Transverse colon (tissue), 4 donors: ENCODE measurements at regions not wholly inside any gene's neighbourhood (a gene's known extent, or its start where the extent isn't known, plus 50 kb on each side); places are given as distances from the start of the nearest gene placed in this dataset.

Experiments used
- DNase-seq: peaks from one replicate; pipeline ENCODE4 v3.0.0-alpha.2; 2019
- H3K27ac ChIP-seq, 4 donors: fragments of 200-600 bp; sonication (generic); 2 replicates each; pipeline ENCODE4 v1.5.1; 2016 to 2018; ENCODE audit warnings: inconsistent platforms in 4 of 4
- H3K27me3 ChIP-seq: fragments of 200-600 bp; sonication (generic); 2 replicates; pipeline ENCODE4 v1.5.1; 2017; ENCODE audit warnings: inconsistent platforms
- H3K36me3 ChIP-seq, 4 donors: fragments of 200-600 bp; sonication (generic); 2 replicates each; pipeline ENCODE4 v1.5.1; 2017 to 2019; ENCODE audit warnings: inconsistent platforms in 4 of 4
- H3K4me1 ChIP-seq, 4 donors: fragments of 200-600 bp; sonication (generic); 2 replicates each; pipeline ENCODE4 v1.5.1; 2017 to 2020; ENCODE audit warnings: inconsistent platforms in 4 of 4
- H3K4me3 ChIP-seq, 4 donors: fragments of 200-600 bp; sonication (generic); 1 replicate in 1 of 4; 2 replicates in 3 of 4; pipeline versions ENCODE4 v1.5.1 to v1.6.1; 2017 to 2019; ENCODE audit warnings: inconsistent platforms in 4 of 4
- H3K9me3 ChIP-seq, 2 donors: fragments of 200-600 bp; sonication (generic); 2 replicates each; pipeline ENCODE4 v1.5.1; 2017 to 2019; ENCODE audit warnings: inconsistent platforms in 2 of 2
- EP300 ChIP-seq: sonication (generic); formaldehyde crosslinking; IDR thresholded peaks from one replicate; pipeline ENCODE4 v1.6.1; 2017; ENCODE audit warnings: antibody characterized with exemption, low read depth
- POLR2A ChIP-seq: fragments of 450-650 bp; IDR thresholded peaks from one replicate; pipeline ENCODE4 v1.6.1; 2016; ENCODE audit warnings: antibody characterized with exemption, mild to moderate bottlenecking, moderate library complexity
- POLR2AphosphoS5 ChIP-seq, 3 donors: sonication (generic); formaldehyde crosslinking; IDR thresholded peaks; one replicate each; pipeline ENCODE4 v1.6.1; 2016; ENCODE audit warnings: antibody characterized with exemption in 3 of 3
- WGBS, 2 donors: methylation state at CpG; one replicate each; pipeline ENCODE4 v1.1.5; 2018; ENCODE audit warnings: low coverage in 1 of 2; 5-methylcytosine and 5-hydroxymethylcytosine counted together
- in situ Hi-C, 4 donors: fragments of 200-750 bp; cut with MboI; loops; one replicate each; pipeline versions ENCODE4 v1.15.0 to v1.15.1; 2017; ENCODE audit warnings: low sequenced_read_pairs in 3 of 4, low pct_ligation_motif_present in 1 of 4, low pct_unique_long_range_greater_than_20kb in 1 of 4
- intact Hi-C: fragments of 100-400 bp; cut with DNase I; formaldehyde crosslinking; loops from one replicate; pipeline ENCODE4 v1.15.1; 2023; ENCODE audit warnings: low total_unique reads
- TF ChIP-seq, protein P1 (sequence below), 5 experiments: fragments of 200-600 bp in 3 of 5; fragments of 450-650 bp in 2 of 5; sonication (generic) in 3 of 5; IDR thresholded peaks; 1 replicate in 2 of 5; 2 replicates in 3 of 5; pipeline ENCODE4 v1.5.1; 2016 to 2017; ENCODE audit warnings: antibody characterized with exemption in 5 of 5, inconsistent platforms in 3 of 5, mild to moderate bottlenecking in 2 of 5, moderate library complexity in 1 of 5

DNA sequence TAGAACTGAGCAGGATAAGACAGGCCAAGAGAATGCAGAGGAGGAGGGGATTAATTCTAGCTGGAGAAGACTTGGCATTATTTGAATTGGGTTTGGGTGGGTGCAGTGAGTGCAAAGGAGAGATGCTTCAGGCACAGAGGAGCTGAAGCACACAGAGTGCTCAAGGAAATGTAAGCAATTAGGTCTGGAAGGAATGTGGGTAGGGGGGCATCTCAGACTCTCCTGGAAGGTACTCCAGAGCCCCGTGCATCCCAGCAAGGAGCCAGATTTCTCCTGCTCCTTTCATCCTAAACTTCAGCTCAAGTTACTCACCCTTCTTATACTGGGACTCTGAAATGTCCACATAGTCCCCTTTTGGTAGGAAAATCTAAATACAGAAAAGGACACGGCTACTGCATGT is 143.6 kb upstream of the PFN2 start:
- Histone ChIP-seq H3K36me3 (no peaks in the 10 kb centered on the region), H3K4me3 (no peak overlapping the region), H3K27me3 (no peaks in the 10 kb centered on the region), H3K4me1 (no peaks in the 10 kb centered on the region), H3K27ac (no peak overlapping the region), H3K9me3 (no peaks in the 10 kb centered on the region)
- in situ Hi-C loops (no loop called here), intact Hi-C loops (no loop called here)
- TF ChIP-seq EP300 = no peak
- no peak for TF ChIP-seq POLR2AphosphoS5 (IDR thresholded peaks at IDR 0.05)
- TF ChIP-seq POLR2A = no peak
- TF ChIP-seq, protein P1, sequence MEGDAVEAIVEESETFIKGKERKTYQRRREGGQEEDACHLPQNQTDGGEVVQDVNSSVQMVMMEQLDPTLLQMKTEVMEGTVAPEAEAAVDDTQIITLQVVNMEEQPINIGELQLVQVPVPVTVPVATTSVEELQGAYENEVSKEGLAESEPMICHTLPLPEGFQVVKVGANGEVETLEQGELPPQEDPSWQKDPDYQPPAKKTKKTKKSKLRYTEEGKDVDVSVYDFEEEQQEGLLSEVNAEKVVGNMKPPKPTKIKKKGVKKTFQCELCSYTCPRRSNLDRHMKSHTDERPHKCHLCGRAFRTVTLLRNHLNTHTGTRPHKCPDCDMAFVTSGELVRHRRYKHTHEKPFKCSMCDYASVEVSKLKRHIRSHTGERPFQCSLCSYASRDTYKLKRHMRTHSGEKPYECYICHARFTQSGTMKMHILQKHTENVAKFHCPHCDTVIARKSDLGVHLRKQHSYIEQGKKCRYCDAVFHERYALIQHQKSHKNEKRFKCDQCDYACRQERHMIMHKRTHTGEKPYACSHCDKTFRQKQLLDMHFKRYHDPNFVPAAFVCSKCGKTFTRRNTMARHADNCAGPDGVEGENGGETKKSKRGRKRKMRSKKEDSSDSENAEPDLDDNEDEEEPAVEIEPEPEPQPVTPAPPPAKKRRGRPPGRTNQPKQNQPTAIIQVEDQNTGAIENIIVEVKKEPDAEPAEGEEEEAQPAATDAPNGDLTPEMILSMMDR (IDR thresholded peaks at IDR 0.05) = no peak
- 68 to 74% methylated on average over 2 of the region's 2 CpGs for WGBS, 2 donors
- no peak for DNase-seq

DNA sequence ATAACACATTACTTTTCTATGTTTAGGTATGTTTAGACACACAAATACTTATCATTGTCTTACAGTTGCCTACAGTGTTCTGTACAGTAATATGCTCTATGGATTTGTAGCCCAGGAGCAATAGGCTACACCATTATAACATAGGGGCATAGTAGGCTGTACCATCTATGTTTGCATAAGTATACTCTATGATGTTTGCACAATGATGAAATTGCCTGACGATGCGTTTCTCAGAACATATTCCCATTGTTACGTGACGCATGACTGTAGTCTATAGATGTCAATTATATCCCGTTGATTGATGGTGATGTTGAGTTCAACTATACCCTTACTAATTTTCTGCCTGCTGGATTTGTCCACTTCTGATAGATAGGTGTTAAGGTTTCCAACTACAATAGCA is 139.4 kb upstream of the PFN2 start:
- H3K36me3 ChIP-seq = no peaks in the 10 kb centered on the region
- H3K27me3 ChIP-seq = no peaks in the 10 kb centered on the region
- no peak overlapping the region for H3K4me3 ChIP-seq
- TF ChIP-seq, protein P1 (IDR thresholded peaks at IDR 0.05) = no peak
- TF ChIP-seq POLR2AphosphoS5 (IDR thresholded peaks at IDR 0.05) = no peak
- no peak for TF ChIP-seq EP300
- no peak for TF ChIP-seq POLR2A
- intact Hi-C loops (no loop called here), in situ Hi-C loops (no loop called here)
- 48 to 74% methylated on average over 4 to 5 of the region's 5 CpGs for WGBS, 2 donors
- H3K4me1 ChIP-seq = no peaks in the 10 kb centered on the region
- no peak overlapping the region for H3K27ac ChIP-seq
- no peaks in the 10 kb centered on the region for H3K9me3 ChIP-seq
- no peak for DNase-seq

DNA sequence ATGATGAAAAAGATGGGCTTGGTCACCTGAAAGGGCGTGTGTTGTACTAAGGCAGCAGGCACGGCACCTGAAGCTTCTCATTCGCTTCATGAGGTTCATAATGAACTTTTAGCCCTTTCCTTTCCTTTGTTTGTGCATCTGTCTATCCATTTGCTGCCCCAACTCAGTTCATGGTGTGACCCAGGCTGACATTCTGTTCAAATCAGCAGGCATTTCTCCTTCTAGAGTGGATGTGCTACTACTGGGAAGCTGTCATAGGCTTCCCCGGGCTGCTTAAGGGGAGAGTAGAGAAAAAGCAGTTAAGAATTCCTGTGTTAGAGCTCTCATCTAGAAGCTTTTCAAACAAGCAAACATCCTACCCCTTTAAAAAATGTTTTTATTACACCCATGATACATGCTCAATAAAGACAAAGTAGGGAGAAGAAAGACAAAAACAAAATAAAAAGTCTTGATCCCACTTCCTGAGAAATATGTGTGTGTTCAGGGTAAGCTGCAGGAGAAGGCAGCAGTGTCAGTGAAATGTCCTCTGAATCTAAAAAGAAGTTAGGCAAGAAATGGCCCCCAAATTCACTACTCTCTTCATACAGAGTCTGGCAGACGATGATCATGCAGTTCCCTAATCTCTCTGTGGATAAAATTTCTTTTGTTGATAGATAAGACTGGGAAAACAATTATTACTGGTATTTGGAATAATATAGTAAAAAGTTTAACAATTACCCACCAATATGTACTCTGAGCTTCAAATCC is 136.9 kb upstream of the PFN2 start:
- no peak overlapping the region for H3K4me3 ChIP-seq
- TF ChIP-seq, protein P1 (IDR thresholded peaks at IDR 0.05) = no peak
- TF ChIP-seq POLR2A (no peak), POLR2AphosphoS5 (IDR thresholded peaks at IDR 0.05) (no peak), EP300 (no peak)
- H3K27ac ChIP-seq = no peak overlapping the region
- in situ Hi-C loops (no loop called here), intact Hi-C loops (no loop called here)
- DNase-seq = no peak
- H3K9me3 ChIP-seq = no peaks in the 10 kb centered on the region
- H3K36me3 ChIP-seq = no peaks in the 10 kb centered on the region
- 79 to 92% methylated on average over 2 to 5 of the region's 5 CpGs for WGBS, 2 donors
- H3K27me3 ChIP-seq = no peaks in the 10 kb centered on the region
- H3K4me1 ChIP-seq = no peaks in the 10 kb centered on the region

DNA sequence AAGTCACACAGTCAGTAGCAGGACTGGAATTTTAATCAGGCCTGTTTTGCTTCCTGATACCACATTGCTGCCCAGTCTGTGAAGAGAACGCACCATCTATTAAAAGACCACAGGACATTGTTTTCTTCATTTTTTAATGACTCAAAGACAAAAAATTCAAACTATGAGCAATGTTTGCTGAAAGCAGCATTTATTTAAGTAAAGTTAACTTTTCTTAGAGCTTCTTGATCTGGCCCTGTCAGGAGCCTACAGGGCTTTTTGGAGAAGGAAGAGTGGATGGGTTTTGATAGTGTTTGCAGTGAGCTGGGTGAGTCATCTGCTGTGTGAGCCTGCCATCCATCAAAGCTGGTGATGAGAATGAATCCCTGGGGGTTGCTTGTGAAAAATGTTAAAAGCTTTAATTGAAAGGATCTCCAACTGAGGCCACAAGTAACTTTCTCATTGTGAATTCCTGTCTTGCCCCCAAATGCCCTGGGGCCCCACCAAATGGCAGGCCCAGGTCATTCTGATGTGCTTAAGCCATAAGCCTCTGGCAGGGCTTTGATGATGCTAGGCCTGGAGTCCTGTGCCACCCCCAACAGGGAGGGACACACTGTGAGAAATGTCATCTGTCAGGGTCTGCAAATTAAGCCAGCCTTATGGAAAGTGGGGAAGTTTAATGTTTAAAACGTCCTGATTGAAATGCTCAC is 136.2 kb upstream of the PFN2 start:
- no peaks in the 10 kb centered on the region for H3K27me3 ChIP-seq
- intact Hi-C loops = no loop called here
- DNase-seq = no peak
- H3K27ac ChIP-seq = no peak overlapping the region
- TF ChIP-seq, protein P1 (IDR thresholded peaks at IDR 0.05) = no peak
- TF ChIP-seq POLR2AphosphoS5 (IDR thresholded peaks at IDR 0.05) (no peak), POLR2A (no peak), EP300 (no peak)
- 64 to 100% methylated on average over 1 to 2 of the region's 2 CpGs for WGBS, 2 donors
- H3K9me3 ChIP-seq = no peaks in the 10 kb centered on the region
- no peaks in the 10 kb centered on the region for H3K4me1 ChIP-seq
- no peak overlapping the region for H3K4me3 ChIP-seq
- in situ Hi-C loops = no loop called here
- H3K36me3 ChIP-seq = no peaks in the 10 kb centered on the region
